Prostate gland (tissue), 2 donors: ENCODE measurements at regions not wholly inside any gene's neighbourhood (a gene's known extent, or its start where the extent isn't known, plus 50 kb on each side); places are given as distances from the start of the nearest gene placed in this dataset.

Source experiments
- DNase-seq: peaks from one replicate; pipeline ENCODE4 v3.0.0-alpha.2; 2019; ENCODE audit warnings: low spot score
- H3K27ac ChIP-seq, 2 donors: fragments of 200-600 bp; sonication (generic); 2 replicates each; pipeline ENCODE4 v1.5.1; 2017 to 2019
- H3K27me3 ChIP-seq: fragments of 200-600 bp; sonication (generic); replicated peaks from 2 replicates; pipeline ENCODE4 v1.5.1; 2019; ENCODE audit not compliant: insufficient read depth
- H3K36me3 ChIP-seq, 2 donors: fragments of 200-600 bp; sonication (generic); 1 replicate in 1 of 2; 2 replicates in 1 of 2; pipeline versions ENCODE4 v1.5.1 to v1.8.1; 2017 to 2019
- H3K4me1 ChIP-seq: fragments of 200-600 bp; sonication (generic); replicated peaks from 2 replicates; pipeline ENCODE4 v1.5.1; 2019
- H3K4me3 ChIP-seq, 2 donors: fragments of 200-600 bp; sonication (generic); 2 replicates each; pipeline ENCODE4 v1.5.1; 2017 to 2019
- H3K9me3 ChIP-seq: fragments of 200-600 bp; sonication (generic); 2 replicates; pipeline ENCODE4 v1.5.1; 2017
- POLR2A ChIP-seq: fragments of 450-650 bp; IDR thresholded peaks from one replicate; pipeline ENCODE4 v1.6.1; 2016; ENCODE audit warnings: antibody characterized with exemption, mild to moderate bottlenecking
- POLR2AphosphoS5 ChIP-seq: sonication (generic); formaldehyde crosslinking; IDR thresholded peaks from one replicate; pipeline ENCODE4 v1.6.1; 2017; ENCODE audit warnings: antibody characterized with exemption
- WGBS: methylation state at CpG from one replicate; pipeline ENCODE4 v1.1.5; 2018; 5-methylcytosine and 5-hydroxymethylcytosine counted together
- intact Hi-C: fragments of 100-400 bp; cut with DNase I; formaldehyde crosslinking; loops from one replicate; pipeline ENCODE4 v1.14.2; 2022
- TF ChIP-seq, protein P1 (sequence below), 4 experiments: fragments of 200-600 bp in 2 of 4; fragments of 450-650 bp in 2 of 4; sonication (generic) in 2 of 4; IDR thresholded peaks; 1 replicate in 3 of 4; 2 replicates in 1 of 4; pipeline ENCODE4 v1.5.1; 2016 to 2019; ENCODE audit warnings: antibody characterized with exemption in 4 of 4, mild to moderate bottlenecking in 2 of 4, moderate library complexity in 2 of 4

DNA sequence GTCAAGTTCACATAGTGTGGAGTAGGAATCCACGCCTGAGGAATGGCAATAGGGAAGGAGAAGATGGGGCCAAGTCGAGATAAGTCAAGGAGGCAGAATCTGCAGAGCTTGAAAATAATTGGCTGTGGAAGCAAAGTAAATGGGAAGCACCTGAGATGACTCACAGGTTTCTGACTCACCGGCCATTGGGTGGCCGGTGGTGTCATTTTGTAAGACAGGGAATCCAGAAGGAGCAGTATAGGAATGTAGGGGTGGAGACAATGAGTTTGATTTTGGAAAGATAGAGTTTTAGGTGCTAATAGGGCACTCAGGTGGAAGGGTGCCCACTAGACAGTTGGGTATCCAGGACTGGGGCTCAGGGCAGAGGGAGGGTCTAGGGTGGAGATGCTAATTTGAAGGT, 201.0 kb upstream of the MAMLD1 start:
- DNase-seq = no peak
- TF ChIP-seq, protein P1, sequence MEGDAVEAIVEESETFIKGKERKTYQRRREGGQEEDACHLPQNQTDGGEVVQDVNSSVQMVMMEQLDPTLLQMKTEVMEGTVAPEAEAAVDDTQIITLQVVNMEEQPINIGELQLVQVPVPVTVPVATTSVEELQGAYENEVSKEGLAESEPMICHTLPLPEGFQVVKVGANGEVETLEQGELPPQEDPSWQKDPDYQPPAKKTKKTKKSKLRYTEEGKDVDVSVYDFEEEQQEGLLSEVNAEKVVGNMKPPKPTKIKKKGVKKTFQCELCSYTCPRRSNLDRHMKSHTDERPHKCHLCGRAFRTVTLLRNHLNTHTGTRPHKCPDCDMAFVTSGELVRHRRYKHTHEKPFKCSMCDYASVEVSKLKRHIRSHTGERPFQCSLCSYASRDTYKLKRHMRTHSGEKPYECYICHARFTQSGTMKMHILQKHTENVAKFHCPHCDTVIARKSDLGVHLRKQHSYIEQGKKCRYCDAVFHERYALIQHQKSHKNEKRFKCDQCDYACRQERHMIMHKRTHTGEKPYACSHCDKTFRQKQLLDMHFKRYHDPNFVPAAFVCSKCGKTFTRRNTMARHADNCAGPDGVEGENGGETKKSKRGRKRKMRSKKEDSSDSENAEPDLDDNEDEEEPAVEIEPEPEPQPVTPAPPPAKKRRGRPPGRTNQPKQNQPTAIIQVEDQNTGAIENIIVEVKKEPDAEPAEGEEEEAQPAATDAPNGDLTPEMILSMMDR (IDR thresholded peaks at IDR 0.05) = no peak
- no peak for TF ChIP-seq POLR2A
- no peak for TF ChIP-seq POLR2AphosphoS5
- no peaks in the 10 kb centered on the region for H3K9me3 ChIP-seq

DNA sequence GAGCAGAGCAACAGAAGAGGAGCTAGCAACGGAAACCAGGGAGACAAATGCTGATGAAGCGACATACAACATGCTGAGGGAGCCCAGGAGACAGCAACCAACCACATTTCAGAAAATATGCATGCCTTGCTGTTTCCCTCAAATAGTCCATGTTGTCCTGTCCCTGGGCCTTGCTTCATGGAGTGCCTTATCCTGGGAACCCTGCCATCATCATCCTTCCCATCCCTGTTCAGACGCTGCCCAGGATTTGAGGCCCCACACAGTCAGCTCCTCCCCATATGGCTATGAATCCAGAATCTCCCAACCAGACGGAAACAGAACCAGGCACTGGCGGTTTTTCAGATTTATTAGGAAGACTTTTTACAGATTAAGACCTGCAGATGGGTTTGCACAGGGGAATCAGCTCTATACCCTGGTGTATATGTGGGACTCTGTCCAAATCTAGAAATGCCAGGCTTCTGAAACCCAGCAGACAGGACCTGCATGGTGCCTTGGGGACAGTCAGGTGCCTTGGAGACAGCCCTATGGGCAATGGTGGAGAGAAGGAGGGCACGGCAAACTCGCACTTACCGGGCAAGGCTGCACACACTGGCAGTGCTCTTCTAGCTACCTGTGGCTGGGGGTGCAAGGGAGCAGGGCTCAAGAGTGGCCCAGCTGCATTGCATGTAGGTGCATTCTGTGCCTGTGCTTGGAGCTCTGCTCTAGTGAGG, 199.7 kb upstream of the MAMLD1 start:
- no peaks in the 10 kb centered on the region for H3K36me3 ChIP-seq
- H3K27ac ChIP-seq = no peak overlapping the region
- H3K4me3 ChIP-seq = no peak overlapping the region
- DNase-seq = no peak
- WGBS = 71% methylated on average over 8 of the region's 8 CpGs
- no peaks in the 10 kb centered on the region for H3K27me3 ChIP-seq
- no peak for TF ChIP-seq POLR2A
- TF ChIP-seq, protein P1 (IDR thresholded peaks at IDR 0.05) = no peak
- no peak for TF ChIP-seq POLR2AphosphoS5
- no peaks in the 10 kb centered on the region for H3K4me1 ChIP-seq
- no peaks in the 10 kb centered on the region for H3K9me3 ChIP-seq
- intact Hi-C loops = no loop called here

More for the DNA sequence above, 201.0 kb upstream of the MAMLD1 start:
- no peak overlapping the region for H3K27ac ChIP-seq
- intact Hi-C loops = no loop called here
- 88% methylated on average over 4 of the region's 4 CpGs for WGBS
- no peak overlapping the region for H3K4me3 ChIP-seq
- H3K36me3 ChIP-seq = no peaks in the 10 kb centered on the region
- no peaks in the 10 kb centered on the region for H3K4me1 ChIP-seq
- H3K27me3 ChIP-seq = no peaks in the 10 kb centered on the region

- no peak overlapping the region for H3K27ac ChIP-seq
- H3K36me3 ChIP-seq = no peaks in the 10 kb centered on the region
- H3K9me3 ChIP-seq = no peaks in the 10 kb centered on the region
- no peak for DNase-seq
- intact Hi-C loops = no loop called here
- no peak overlapping the region for H3K4me3 ChIP-seq
- no peaks in the 10 kb centered on the region for H3K4me1 ChIP-seq
- no peaks in the 10 kb centered on the region for H3K27me3 ChIP-seq
- no peak for TF ChIP-seq POLR2A
- TF ChIP-seq, protein P1 (IDR thresholded peaks at IDR 0.05) = no peak
- TF ChIP-seq POLR2AphosphoS5 = no peak
- WGBS = 97% methylated on average over 4 of the region's 4 CpGs
Measured at GRCh38 chrX:150163956-150164726, 199.0 kb upstream of the MAMLD1 start.

- TF ChIP-seq, protein P1 (IDR thresholded peaks at IDR 0.05) = no peak
- no peak for TF ChIP-seq POLR2AphosphoS5
- TF ChIP-seq POLR2A = no peak
- intact Hi-C loops = no loop called here
- 100% methylated on average over 2 of the region's 4 CpGs for WGBS
Measured at GRCh38 chrX:150164971-150165600, 198.0 kb upstream of the MAMLD1 start.

More at GRCh38 chrX:150164971-150165600, 198.0 kb upstream of the MAMLD1 start:
- no peak for DNase-seq
- Histone ChIP-seq H3K4me3 (no peak overlapping the region), H3K4me1 (no peaks in the 10 kb centered on the region), H3K27ac (no peak overlapping the region), H3K9me3 (no peaks in the 10 kb centered on the region), H3K36me3 (no peaks in the 10 kb centered on the region), H3K27me3 (no peaks in the 10 kb centered on the region)
